Ascending aorta (tissue), 2 donors: ENCODE measurements at regions not wholly inside any gene's neighbourhood (a gene's known extent, or its start where the extent isn't known, plus 50 kb on each side); places are given as distances from the start of the nearest gene placed in this dataset.
"Not testable (repeated sequence)": the region's sequence is repeated elsewhere in the genome, so short reads cannot be mapped to it uniquely, and the experiment has no call there.

Experiments used
- DNase-seq, 2 donors: peaks; one replicate each; pipeline ENCODE4 v3.0.0-alpha.2; 2019; ENCODE audit warnings: low spot score in 2 of 2
- H3K27ac ChIP-seq, 2 donors: fragments of 200-600 bp; sonication (generic); one replicate each; pipeline ENCODE4 v1.5.1; 2016 to 2017; ENCODE audit warnings: mild to moderate bottlenecking in 1 of 2
- H3K27me3 ChIP-seq: fragments of 200-600 bp; sonication (generic); one replicate; pipeline ENCODE4 v1.5.1; 2017
- H3K36me3 ChIP-seq, 2 donors: fragments of 200-600 bp; sonication (generic); one replicate each; pipeline ENCODE4 v1.5.1; 2016
- H3K4me1 ChIP-seq, 2 donors: fragments of 200-600 bp; sonication (generic); one replicate each; pipeline ENCODE4 v1.5.1; 2016 to 2017; ENCODE audit warnings: mild to moderate bottlenecking in 1 of 2
- H3K4me3 ChIP-seq, 2 donors: fragments of 200-600 bp; sonication (generic); one replicate each; pipeline ENCODE4 v1.5.1; 2016 to 2017; ENCODE audit warnings: mild to moderate bottlenecking in 1 of 2
- H3K9me3 ChIP-seq, 2 donors: fragments of 200-600 bp; sonication (generic); one replicate each; pipeline ENCODE4 v1.5.1; 2016
- intact Hi-C: fragments of 100-400 bp; cut with DNase I; formaldehyde crosslinking; loops from one replicate; pipeline ENCODE4 v1.15.1; 2023
- TF ChIP-seq, protein P1 (sequence below), 3 experiments: fragments of 200-600 bp in 2 of 3; fragments of 450-650 bp in 1 of 3; sonication (generic) in 2 of 3; IDR thresholded peaks; one replicate each; pipeline ENCODE4 v1.5.1; 2016 to 2019; ENCODE audit warnings: antibody characterized with exemption in 3 of 3, mild to moderate bottlenecking in 1 of 3, moderate library complexity in 1 of 3

DNA sequence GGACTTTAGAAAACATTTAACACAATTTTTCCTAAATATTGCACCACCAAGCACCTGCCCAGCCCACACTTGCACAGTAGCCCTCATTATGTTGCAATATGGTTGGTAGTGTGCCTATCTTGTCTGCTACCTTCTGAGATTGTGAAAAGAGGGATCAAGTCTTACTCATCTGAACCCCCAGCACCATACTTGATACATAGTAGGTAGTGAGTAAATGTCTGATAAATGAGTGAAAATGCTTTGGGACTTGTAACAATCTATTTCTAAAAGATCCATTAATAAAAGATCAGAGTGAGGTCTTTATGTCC is 118.4 kb upstream of the MED14 start:
- intact Hi-C loops = no loop called here
- TF ChIP-seq, protein P1, sequence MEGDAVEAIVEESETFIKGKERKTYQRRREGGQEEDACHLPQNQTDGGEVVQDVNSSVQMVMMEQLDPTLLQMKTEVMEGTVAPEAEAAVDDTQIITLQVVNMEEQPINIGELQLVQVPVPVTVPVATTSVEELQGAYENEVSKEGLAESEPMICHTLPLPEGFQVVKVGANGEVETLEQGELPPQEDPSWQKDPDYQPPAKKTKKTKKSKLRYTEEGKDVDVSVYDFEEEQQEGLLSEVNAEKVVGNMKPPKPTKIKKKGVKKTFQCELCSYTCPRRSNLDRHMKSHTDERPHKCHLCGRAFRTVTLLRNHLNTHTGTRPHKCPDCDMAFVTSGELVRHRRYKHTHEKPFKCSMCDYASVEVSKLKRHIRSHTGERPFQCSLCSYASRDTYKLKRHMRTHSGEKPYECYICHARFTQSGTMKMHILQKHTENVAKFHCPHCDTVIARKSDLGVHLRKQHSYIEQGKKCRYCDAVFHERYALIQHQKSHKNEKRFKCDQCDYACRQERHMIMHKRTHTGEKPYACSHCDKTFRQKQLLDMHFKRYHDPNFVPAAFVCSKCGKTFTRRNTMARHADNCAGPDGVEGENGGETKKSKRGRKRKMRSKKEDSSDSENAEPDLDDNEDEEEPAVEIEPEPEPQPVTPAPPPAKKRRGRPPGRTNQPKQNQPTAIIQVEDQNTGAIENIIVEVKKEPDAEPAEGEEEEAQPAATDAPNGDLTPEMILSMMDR (IDR thresholded peaks at IDR 0.05) = no peak
- Histone ChIP-seq H3K4me3 (no peak overlapping the region), H3K9me3 (no peaks in the 10 kb centered on the region), H3K27me3 (no peaks in the 10 kb centered on the region), H3K36me3 (no peaks in the 10 kb centered on the region), H3K27ac (no peak overlapping the region), H3K4me1 (no peaks in the 10 kb centered on the region)
- no peak for DNase-seq

DNA sequence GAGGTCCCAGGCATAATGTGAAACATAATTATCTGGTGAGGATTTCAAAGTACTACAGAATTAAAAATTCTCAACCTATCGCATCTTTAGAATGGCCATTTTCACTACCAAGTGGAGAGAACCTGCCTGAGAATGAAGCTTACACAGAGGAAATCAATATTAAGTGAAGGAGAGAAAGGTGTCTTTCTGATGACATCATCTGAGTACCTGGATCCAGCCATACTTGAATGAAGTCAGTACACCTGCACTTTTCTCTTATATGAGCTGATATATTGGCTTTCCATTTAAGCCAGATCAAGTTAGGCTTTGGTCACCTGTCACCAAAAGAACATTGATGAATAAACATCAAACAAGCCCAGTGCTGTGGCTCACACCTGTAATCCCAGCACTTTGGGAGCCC is 118.9 kb upstream of the MED14 start:
- no peak for DNase-seq
- no peak overlapping the region for H3K27ac ChIP-seq
- no peaks in the 10 kb centered on the region for H3K36me3 ChIP-seq
- H3K4me3 ChIP-seq = no peak overlapping the region
- H3K9me3 ChIP-seq = no peaks in the 10 kb centered on the region
- intact Hi-C loops = no loop called here
- TF ChIP-seq, protein P1 (IDR thresholded peaks at IDR 0.05) = no peak
- no peaks in the 10 kb centered on the region for H3K27me3 ChIP-seq
- no peaks in the 10 kb centered on the region for H3K4me1 ChIP-seq

DNA sequence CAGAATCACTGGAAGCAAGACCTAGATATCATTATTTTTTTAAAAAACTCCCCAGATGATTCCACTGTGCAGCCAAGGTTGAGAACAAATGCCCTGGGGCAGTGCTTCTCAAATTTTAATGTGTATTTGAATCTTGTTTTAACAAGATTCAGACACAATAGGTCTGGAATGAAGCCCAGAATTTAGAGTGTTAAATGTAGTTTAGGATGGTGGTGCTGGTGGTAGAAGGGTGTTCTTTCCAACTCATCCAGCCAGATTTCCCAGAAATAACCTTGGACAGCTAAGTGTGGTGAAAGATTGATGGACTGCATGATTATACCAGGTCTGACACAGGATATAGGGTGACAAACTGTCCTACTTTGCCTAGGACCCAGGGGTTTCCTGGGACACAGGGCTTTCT is 120.1 kb upstream of the MED14 start:
- TF ChIP-seq, protein P1 (IDR thresholded peaks at IDR 0.05) = no peak
- no peaks in the 10 kb centered on the region for H3K36me3 ChIP-seq
- H3K9me3 ChIP-seq = no peaks in the 10 kb centered on the region
- no peaks in the 10 kb centered on the region for H3K27me3 ChIP-seq
- intact Hi-C loops = no loop called here
- no peaks in the 10 kb centered on the region for H3K4me1 ChIP-seq
- H3K4me3 ChIP-seq = no peak overlapping the region
- H3K27ac ChIP-seq = no peak overlapping the region
- no peak for DNase-seq

DNA sequence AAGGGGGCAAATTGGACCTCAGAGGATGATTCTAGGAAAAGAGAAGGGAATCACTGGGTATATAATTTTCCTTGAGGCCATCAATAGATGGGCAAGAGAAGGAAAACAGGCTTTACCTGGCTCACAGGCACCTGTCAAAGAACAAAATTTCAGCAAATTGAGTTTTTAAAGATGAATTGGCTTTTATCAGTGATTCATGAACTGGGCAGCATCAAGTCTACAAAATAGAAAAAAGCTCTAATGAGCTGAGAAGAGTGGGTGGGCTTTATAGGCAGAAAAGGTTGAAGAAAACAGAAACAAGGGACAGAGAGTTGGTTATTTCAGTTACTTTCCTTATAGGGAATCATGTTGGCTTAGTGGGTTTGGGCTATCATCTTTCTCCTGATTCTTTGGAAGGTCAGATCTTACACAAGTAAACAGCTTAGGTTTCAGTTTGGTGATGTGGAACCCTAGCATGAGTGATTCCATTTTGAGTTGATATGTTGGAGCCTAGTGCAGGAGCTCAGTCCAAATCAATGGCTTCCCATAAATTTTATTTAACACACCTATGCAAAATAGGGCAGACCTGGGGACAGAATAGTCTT is 120.7 kb upstream of the MED14 start:
- intact Hi-C loops = no loop called here
- Histone ChIP-seq H3K9me3 (no peaks in the 10 kb centered on the region), H3K27ac (no peak overlapping the region), H3K4me3 (no peak overlapping the region), H3K27me3 (no peaks in the 10 kb centered on the region), H3K4me1 (no peaks in the 10 kb centered on the region), H3K36me3 (no peaks in the 10 kb centered on the region)
- TF ChIP-seq, protein P1 (IDR thresholded peaks at IDR 0.05) = no peak
- no peak for DNase-seq

DNA sequence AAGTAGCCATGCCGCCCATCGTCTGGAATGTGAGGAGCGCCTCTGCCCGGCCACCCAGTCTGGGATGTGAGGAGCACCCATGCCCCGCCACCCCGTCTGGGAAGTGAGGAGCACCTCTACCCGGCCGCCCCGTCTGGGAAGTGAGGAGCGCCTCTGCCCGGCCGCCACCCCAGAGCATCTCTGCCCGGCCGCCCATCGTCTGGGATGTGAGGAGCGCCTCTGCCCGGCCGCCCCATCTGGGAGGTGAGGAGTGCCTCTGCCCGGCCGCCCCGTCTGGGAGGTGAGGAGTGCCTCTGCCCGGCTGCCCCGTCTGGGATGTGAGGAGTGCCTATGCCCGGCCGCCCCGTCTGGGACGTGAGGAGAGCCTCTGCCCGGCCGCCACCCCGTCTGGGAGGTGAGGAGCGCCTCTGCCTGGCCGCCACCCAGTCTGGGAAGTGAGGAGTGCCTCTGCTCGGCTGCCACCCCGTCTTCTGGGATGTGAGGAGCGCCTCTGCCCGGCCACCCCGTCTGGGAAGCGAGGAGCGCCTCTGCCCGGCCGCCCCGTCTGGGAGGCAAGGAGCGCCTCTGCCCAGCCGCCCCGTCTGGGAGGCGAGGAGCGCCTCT is 126.7 kb upstream of the MED14 start:
- H3K36me3 ChIP-seq, H3K4me1 ChIP-seq, intact Hi-C loops, H3K27ac ChIP-seq, H3K9me3 ChIP-seq, H3K27me3 ChIP-seq, H3K4me3 ChIP-seq, DNase-seq: not testable (repeated sequence)

DNA sequence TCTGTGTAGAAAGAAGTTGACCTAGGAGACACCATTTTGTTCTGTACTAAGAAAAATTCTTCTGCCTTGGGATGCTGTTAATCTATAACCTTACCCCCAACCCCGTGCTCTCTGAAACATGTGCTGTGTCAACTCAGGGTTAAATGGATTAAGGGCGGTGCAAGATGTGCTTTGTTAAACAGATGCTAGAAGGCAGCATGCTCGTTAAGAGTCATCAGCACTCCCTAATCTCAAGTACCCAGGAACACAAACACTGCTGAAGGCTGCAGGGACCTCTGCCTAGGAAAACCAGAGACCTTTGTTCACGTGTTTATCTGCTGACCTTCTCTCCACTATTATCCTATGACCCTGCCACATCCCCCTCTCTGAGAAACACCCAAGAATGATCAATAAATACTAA is 127.9 kb upstream of the MED14 start:
- H3K4me1 ChIP-seq, H3K36me3 ChIP-seq, H3K27ac ChIP-seq, H3K27me3 ChIP-seq, intact Hi-C loops, DNase-seq, H3K9me3 ChIP-seq, H3K4me3 ChIP-seq: not testable (repeated sequence)

DNA sequence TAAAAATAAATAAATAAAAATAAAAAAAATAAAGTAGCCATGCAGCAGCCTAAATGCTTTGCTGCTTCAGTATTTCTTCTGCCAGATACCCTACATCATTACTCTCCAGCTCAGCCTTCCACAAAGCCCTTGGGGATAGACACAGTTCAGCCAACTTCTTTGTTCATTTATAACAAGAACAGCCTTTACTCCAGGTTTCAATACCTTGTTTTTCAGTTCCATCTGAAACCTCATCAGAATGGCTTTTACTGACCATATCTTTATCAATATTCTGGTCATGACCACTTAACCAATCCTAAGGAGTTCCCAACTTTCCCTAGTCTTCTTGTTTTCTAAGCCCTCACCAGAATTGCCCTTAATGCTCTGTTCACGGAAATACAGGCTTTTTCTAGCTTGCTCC is 128.3 kb upstream of the MED14 start:
- H3K27me3 ChIP-seq = no peaks in the 10 kb centered on the region
- no peaks in the 10 kb centered on the region for H3K36me3 ChIP-seq
- no peak for DNase-seq
- peaks cover 0 to 5% of the 10 kb centered on the region in 2 donors for H3K9me3 ChIP-seq
- no peaks in the 10 kb centered on the region for H3K4me1 ChIP-seq
- TF ChIP-seq, protein P1 (IDR thresholded peaks at IDR 0.05) = no peak
- intact Hi-C loops = no loop called here
- H3K27ac ChIP-seq = no peak overlapping the region
- H3K4me3 ChIP-seq = no peak overlapping the region
